PFSK-1 (cell line): ENCODE measurements at regions not wholly inside any gene's neighbourhood (a gene's known extent, or its start where the extent isn't known, plus 50 kb on each side); places are given as distances from the start of the nearest gene placed in this dataset.

Experiments
- FOXP2 ChIP-seq: optimal IDR thresholded peaks from 2 replicates; pipeline ENCODE3; 2011; ENCODE audit warnings: borderline replicate concordance, control low read depth, inconsistent platforms; ENCODE audit not compliant: insufficient read depth; ENCODE audit errors: extremely low read length, extremely low read depth
- POLR2AphosphoS5 ChIP-seq: IDR thresholded peaks from 2 replicates; pipeline ENCODE4 v1.6.1; 2012; ENCODE audit warnings: low read depth, mild to moderate bottlenecking, control low read depth, low read length, moderate library complexity
- SIN3A ChIP-seq: IDR thresholded peaks from 2 replicates; pipeline ENCODE4 v1.6.1; 2012; ENCODE audit warnings: mild to moderate bottlenecking, low read length, moderate library complexity, borderline replicate concordance; ENCODE audit not compliant: insufficient read depth
- TAF1 ChIP-seq: IDR thresholded peaks from 2 replicates; pipeline ENCODE4 v1.6.1; 2012; ENCODE audit warnings: low read length, control low read depth, borderline replicate concordance; ENCODE audit not compliant: insufficient read depth
- TF ChIP-seq, protein P1 (sequence below), 2 experiments: IDR thresholded peaks; 2 replicates each; pipeline versions ENCODE4 v1.6.1 to v1.8.0; 2011 to 2012; ENCODE audit warnings: low read depth in 2 of 2, low read length in 2 of 2, control low read depth in 1 of 2, inconsistent platforms in 1 of 2, mild to moderate bottlenecking in 1 of 2, moderate library complexity in 1 of 2; ENCODE audit not compliant: insufficient read depth in 1 of 2

DNA sequence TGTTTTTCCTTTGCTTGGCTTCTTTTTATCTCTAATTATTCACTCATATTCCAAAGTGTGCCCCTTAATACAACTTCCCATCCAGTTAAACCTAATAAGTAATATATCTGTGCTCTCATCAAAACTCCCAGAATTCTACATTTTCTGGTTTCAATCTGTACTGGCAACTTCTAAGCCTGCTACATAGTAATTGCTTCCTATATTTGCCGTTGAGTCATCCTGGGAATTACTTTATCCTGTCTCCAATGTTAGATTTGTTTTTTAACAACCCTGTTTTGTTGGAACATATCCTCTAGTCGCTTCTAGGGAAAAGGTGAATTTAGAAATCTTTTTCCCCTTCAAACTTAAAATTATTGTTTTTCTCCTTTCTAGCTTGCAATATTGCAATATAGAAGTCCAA, 620.5 kb upstream of the PKN2 start:
- no peak for TF ChIP-seq POLR2AphosphoS5
- no peak for TF ChIP-seq TAF1
- no peak for TF ChIP-seq SIN3A
- no peak for TF ChIP-seq FOXP2
- TF ChIP-seq, protein P1, sequence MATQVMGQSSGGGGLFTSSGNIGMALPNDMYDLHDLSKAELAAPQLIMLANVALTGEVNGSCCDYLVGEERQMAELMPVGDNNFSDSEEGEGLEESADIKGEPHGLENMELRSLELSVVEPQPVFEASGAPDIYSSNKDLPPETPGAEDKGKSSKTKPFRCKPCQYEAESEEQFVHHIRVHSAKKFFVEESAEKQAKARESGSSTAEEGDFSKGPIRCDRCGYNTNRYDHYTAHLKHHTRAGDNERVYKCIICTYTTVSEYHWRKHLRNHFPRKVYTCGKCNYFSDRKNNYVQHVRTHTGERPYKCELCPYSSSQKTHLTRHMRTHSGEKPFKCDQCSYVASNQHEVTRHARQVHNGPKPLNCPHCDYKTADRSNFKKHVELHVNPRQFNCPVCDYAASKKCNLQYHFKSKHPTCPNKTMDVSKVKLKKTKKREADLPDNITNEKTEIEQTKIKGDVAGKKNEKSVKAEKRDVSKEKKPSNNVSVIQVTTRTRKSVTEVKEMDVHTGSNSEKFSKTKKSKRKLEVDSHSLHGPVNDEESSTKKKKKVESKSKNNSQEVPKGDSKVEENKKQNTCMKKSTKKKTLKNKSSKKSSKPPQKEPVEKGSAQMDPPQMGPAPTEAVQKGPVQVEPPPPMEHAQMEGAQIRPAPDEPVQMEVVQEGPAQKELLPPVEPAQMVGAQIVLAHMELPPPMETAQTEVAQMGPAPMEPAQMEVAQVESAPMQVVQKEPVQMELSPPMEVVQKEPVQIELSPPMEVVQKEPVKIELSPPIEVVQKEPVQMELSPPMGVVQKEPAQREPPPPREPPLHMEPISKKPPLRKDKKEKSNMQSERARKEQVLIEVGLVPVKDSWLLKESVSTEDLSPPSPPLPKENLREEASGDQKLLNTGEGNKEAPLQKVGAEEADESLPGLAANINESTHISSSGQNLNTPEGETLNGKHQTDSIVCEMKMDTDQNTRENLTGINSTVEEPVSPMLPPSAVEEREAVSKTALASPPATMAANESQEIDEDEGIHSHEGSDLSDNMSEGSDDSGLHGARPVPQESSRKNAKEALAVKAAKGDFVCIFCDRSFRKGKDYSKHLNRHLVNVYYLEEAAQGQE (IDR thresholded peaks at IDR 0.05; ENCODE audit: insufficient read depth in 1 of 2, low read depth in 2 of 2, low read length in 2 of 2): no peak

DNA sequence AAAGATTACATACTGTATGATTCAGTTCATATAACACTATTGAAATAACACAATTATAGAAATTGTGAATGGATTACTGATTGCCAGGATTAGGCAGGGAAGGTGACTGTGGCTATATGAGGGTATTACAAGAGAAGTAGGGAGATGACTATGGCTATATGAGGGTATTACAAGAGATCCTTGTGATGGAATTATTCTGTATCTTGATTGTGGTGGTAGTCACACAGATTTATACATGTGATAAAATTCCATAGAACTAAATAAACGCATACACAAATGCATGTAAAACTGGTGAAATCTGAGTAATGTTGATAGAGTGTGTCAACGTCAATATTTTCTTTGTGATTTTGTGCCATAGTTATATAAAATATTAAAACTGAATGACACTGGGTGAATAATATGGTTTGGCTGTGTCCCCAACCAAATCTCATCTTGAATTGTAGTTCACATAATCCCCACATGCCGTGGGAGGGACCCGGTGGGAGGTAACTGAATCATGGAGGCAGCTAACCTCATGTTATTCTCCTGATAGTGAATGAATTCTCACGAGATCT, 615.6 kb upstream of the PKN2 start:
- TF ChIP-seq TAF1 (no peak), SIN3A (no peak), POLR2AphosphoS5 (no peak), FOXP2 (no peak)
- TF ChIP-seq, protein P1 (IDR thresholded peaks at IDR 0.05; ENCODE audit: insufficient read depth in 1 of 2, low read depth in 2 of 2, low read length in 2 of 2): no peak

DNA sequence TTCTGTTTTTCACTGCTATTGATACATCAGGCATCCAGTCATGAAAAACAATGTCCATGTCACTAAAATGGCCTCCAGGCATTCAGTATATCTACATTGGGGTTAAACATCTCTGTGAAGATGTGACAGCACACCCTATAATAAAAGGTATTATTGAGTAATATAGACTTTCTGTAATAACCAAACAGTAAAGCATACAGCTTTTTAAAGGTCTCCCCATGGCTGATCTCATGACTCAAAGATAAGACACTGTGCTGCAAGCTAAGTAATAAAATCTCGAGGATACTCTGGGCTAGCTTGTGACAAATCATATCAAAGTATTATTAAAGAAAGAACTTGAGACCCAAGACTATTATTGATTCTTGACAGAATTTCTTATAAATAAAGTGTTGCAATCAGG, 613.1 kb upstream of the PKN2 start:
- TF ChIP-seq TAF1 (no peak), POLR2AphosphoS5 (no peak)

DNA sequence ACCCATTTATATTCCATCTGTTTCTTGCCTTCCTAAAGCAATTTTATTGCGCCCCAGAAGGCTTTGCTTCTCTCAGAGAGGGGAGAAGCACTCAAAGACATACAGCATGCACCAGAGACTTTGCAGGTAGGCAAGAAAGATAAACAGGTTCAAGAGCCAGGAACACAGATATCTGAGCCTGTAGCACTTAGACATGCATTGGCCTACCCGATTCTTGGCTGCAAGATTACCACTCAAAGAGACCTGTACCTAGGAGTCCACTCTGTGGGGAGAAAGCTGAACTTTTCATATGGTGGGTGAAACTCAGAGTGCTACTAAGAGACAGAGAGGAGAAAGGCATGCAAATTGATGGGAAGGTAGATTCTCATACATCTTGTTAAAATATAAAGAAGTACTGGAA, 609.4 kb upstream of the PKN2 start:
- TF ChIP-seq SIN3A (no peak), TAF1 (no peak)
- TF ChIP-seq, protein P1 (IDR thresholded peaks at IDR 0.05; ENCODE audit: insufficient read depth in 1 of 2, low read depth in 2 of 2, low read length in 2 of 2): no peak

DNA sequence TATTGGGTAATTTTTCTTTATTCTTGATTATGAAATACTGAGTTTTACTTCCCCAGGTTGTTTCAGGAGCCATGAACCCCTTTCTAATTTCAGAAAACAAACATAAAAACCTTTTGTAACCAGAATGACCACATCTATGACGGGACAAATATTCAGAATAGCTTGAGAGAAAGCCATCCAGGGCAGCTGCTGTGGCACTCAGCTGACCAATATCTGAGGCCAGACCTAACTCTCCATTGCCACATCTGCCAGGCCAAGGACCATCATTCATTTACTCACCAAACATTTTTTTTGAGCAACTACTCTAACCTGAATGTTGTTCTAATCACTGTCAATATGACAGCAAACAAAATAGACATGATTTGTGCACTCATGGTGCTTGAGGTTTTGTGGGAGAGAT, 608.3 kb upstream of the PKN2 start:
- TF ChIP-seq POLR2AphosphoS5: no peak
- no peak for TF ChIP-seq FOXP2
- TF ChIP-seq, protein P1 (IDR thresholded peaks at IDR 0.05; ENCODE audit: insufficient read depth in 1 of 2, low read depth in 2 of 2, low read length in 2 of 2): no peak
- no peak for TF ChIP-seq SIN3A
- no peak for TF ChIP-seq TAF1
